GM23338 (cell line): ENCODE measurements at regions not wholly inside any gene's neighbourhood (a gene's known extent, or its start where the extent isn't known, plus 50 kb on each side); places are given as distances from the start of the nearest gene placed in this dataset.

Source experiments
- ATAC-seq: fragments of 200-7000 bp; cut with Tn5 transposase; 3 replicates; pipeline ENCODE4 v1.9.1; 2020
- DNase-seq: peaks from one replicate; pipeline ENCODE4 v3.0.0-alpha.2; 2015; ENCODE audit warnings: low spot score
- H2AFZ ChIP-seq: fragments of 200-600 bp; sonication (generic); 2 replicates; pipeline ENCODE4 v1.8.0; 2016; ENCODE audit warnings: antibody characterized with exemption, mild to moderate bottlenecking, moderate library complexity
- H3F3A ChIP-seq: fragments of 200-600 bp; sonication (generic); replicated peaks from 2 replicates; pipeline ENCODE4 v1.8.0; 2017; ENCODE audit warnings: antibody characterized with exemption, mixed run types, low read depth
- H3K27ac ChIP-seq: fragments of 200-600 bp; sonication (generic); 2 replicates; pipeline ENCODE4 v1.6.1; 2016; ENCODE audit warnings: low read depth
- H3K27me3 ChIP-seq: fragments of 200-600 bp; sonication (generic); 2 replicates; pipeline ENCODE4 v1.8.0; 2016; ENCODE audit warnings: mild to moderate bottlenecking, mixed run types, moderate library complexity; ENCODE audit not compliant: insufficient read depth
- H3K36me3 ChIP-seq: fragments of 200-600 bp; sonication (generic); 2 replicates; pipeline ENCODE4 v1.8.0; 2016; ENCODE audit warnings: mild to moderate bottlenecking; ENCODE audit not compliant: insufficient read depth
- H3K4me1 ChIP-seq: fragments of 200-600 bp; sonication (generic); 2 replicates; pipeline ENCODE4 v1.8.0; 2016; ENCODE audit warnings: mild to moderate bottlenecking, moderate library complexity; ENCODE audit not compliant: insufficient read depth
- H3K4me2 ChIP-seq: fragments of 200-600 bp; sonication (generic); 2 replicates; pipeline ENCODE4 v1.7.1; 2017; ENCODE audit warnings: mixed run types
- H3K4me3 ChIP-seq: fragments of 200-600 bp; sonication (generic); 2 replicates; pipeline ENCODE4 v1.6.1; 2016; ENCODE audit warnings: mixed run types
- H3K79me2 ChIP-seq: fragments of 200-600 bp; sonication (generic); replicated peaks from 2 replicates; pipeline ENCODE4 v1.8.0; 2017; ENCODE audit warnings: mild to moderate bottlenecking; ENCODE audit not compliant: insufficient read depth
- H3K9me2 ChIP-seq: fragments of 200-600 bp; sonication (generic); 2 replicates; pipeline ENCODE4 v1.8.0; 2017; ENCODE audit not compliant: insufficient read depth
- H4K20me1 ChIP-seq: fragments of 200-600 bp; sonication (generic); replicated peaks from 2 replicates; pipeline ENCODE4 v1.8.0; 2017; ENCODE audit warnings: mild to moderate bottlenecking; ENCODE audit not compliant: insufficient read depth
- H3K27ac Mint-ChIP-seq: 2 replicates; pipeline ENCODE4 v1.8.0; 2020; ENCODE audit warnings: inconsistent platforms, mild to moderate bottlenecking, moderate library complexity, mixed read lengths
- H3K27me3 Mint-ChIP-seq: 3 replicates; pipeline ENCODE4 v1.8.0; 2022; ENCODE audit warnings: low read depth, mild to moderate bottlenecking, moderate library complexity, mixed read lengths, inconsistent platforms; ENCODE audit not compliant: insufficient read depth, poor library complexity
- H3K36me3 Mint-ChIP-seq: 3 replicates; pipeline ENCODE4 v1.8.0; 2021; ENCODE audit warnings: low read depth, mild to moderate bottlenecking, inconsistent platforms, moderate library complexity, mixed read lengths
- H3K4me1 Mint-ChIP-seq: 3 replicates; pipeline ENCODE4 v1.8.0; 2020; ENCODE audit warnings: mild to moderate bottlenecking, inconsistent platforms, mixed read lengths
- H3K4me3 Mint-ChIP-seq: 3 replicates; pipeline ENCODE4 v1.8.0; 2021; ENCODE audit warnings: moderate library complexity, mild to moderate bottlenecking, inconsistent platforms, mixed read lengths
- H3K9me3 Mint-ChIP-seq: 3 replicates; pipeline ENCODE4 v1.8.0; 2020; ENCODE audit warnings: moderate library complexity, mild to moderate bottlenecking, inconsistent platforms, mixed read lengths
- EZH2 ChIP-seq: fragments of 200-600 bp; sonication (generic); IDR thresholded peaks from one replicate; pipeline ENCODE4 v1.8.0; 2017; ENCODE audit warnings: antibody characterized with exemption, mild to moderate bottlenecking, low read depth; ENCODE audit not compliant: unreplicated experiment
- NANOG ChIP-seq: IDR thresholded peaks from 2 replicates; pipeline ENCODE4 v1.6.1; 2016; ENCODE audit warnings: antibody characterized with exemption, borderline replicate concordance
- ZNF114 ChIP-seq: fragments of 250-450 bp; sonication (Bioruptor Pico); IDR thresholded peaks from 2 replicates; pipeline ENCODE4 v1.5.0; 2020; ENCODE audit warnings: mild to moderate bottlenecking, moderate library complexity
- TF ChIP-seq, protein P1 (sequence below): fragments of 250-450 bp; sonication (Bioruptor Pico); IDR thresholded peaks from 2 replicates; pipeline ENCODE4 v1.5.0; 2020; ENCODE audit warnings: mild to moderate bottlenecking, moderate library complexity
- TF ChIP-seq, protein P2 (sequence below), 2 experiments: fragments of 200-600 bp in 1 of 2; sonication (generic) in 1 of 2; conservative IDR thresholded peaks; 2 replicates each; pipeline versions ENCODE4 v1.5.1 to v1.6.1; 2016 to 2017; ENCODE audit warnings: antibody characterized with exemption in 2 of 2, low read depth in 2 of 2, mild to moderate bottlenecking in 2 of 2, moderate library complexity in 1 of 2
- TF ChIP-seq, protein P3 (sequence below): IDR thresholded peaks from 2 replicates; pipeline ENCODE4 v1.6.1; 2016; ENCODE audit warnings: antibody characterized with exemption

DNA sequence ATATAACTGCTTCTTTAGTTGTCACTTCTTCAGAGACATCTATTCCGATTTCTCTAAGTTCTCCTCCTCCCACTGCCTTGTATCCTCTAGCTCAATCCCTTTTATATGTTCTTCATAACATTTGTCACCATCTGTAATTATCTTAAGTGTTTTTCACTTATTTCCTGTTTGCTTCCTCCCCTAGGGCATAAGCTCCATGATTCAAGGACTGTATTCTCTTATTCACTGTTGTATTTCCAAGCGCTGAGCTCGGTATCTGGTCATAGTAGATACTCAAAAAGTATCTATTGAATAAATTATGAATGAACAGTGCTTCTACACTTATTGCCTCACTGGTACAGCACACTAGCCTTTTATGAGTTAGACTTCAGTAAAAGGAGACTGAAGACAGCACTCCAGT lies 109.0 kb upstream of the TMPO start:
- no peaks in the 10 kb centered on the region for H3K79me2 ChIP-seq
- H3F3A ChIP-seq: no peaks in the 10 kb centered on the region
- no peaks in the 10 kb centered on the region for H3K27me3 ChIP-seq
- H3K4me1 ChIP-seq: peaks cover 24% of the 10 kb centered on the region
- no peak overlapping the region for H3K4me2 ChIP-seq
- H3K27ac ChIP-seq: no peak overlapping the region
- ATAC-seq (no peak), DNase-seq (no peak)
- Mint-ChIP-seq H3K27me3 (no peaks in the 10 kb centered on the region), H3K9me3 (peaks cover 35% of the 10 kb centered on the region), H3K27ac (no peak overlapping the region), H3K4me1 (peaks cover 35% of the 10 kb centered on the region), H3K36me3 (peaks cover 19% of the 10 kb centered on the region), H3K4me3 (no peak overlapping the region)
- H2AFZ ChIP-seq: no peak overlapping the region
- peaks cover 30% of the 10 kb centered on the region for H3K9me2 ChIP-seq
- no peaks in the 10 kb centered on the region for H4K20me1 ChIP-seq
- H3K4me3 ChIP-seq: no peak overlapping the region
- no peaks in the 10 kb centered on the region for H3K36me3 ChIP-seq
- TF ChIP-seq, protein P1, sequence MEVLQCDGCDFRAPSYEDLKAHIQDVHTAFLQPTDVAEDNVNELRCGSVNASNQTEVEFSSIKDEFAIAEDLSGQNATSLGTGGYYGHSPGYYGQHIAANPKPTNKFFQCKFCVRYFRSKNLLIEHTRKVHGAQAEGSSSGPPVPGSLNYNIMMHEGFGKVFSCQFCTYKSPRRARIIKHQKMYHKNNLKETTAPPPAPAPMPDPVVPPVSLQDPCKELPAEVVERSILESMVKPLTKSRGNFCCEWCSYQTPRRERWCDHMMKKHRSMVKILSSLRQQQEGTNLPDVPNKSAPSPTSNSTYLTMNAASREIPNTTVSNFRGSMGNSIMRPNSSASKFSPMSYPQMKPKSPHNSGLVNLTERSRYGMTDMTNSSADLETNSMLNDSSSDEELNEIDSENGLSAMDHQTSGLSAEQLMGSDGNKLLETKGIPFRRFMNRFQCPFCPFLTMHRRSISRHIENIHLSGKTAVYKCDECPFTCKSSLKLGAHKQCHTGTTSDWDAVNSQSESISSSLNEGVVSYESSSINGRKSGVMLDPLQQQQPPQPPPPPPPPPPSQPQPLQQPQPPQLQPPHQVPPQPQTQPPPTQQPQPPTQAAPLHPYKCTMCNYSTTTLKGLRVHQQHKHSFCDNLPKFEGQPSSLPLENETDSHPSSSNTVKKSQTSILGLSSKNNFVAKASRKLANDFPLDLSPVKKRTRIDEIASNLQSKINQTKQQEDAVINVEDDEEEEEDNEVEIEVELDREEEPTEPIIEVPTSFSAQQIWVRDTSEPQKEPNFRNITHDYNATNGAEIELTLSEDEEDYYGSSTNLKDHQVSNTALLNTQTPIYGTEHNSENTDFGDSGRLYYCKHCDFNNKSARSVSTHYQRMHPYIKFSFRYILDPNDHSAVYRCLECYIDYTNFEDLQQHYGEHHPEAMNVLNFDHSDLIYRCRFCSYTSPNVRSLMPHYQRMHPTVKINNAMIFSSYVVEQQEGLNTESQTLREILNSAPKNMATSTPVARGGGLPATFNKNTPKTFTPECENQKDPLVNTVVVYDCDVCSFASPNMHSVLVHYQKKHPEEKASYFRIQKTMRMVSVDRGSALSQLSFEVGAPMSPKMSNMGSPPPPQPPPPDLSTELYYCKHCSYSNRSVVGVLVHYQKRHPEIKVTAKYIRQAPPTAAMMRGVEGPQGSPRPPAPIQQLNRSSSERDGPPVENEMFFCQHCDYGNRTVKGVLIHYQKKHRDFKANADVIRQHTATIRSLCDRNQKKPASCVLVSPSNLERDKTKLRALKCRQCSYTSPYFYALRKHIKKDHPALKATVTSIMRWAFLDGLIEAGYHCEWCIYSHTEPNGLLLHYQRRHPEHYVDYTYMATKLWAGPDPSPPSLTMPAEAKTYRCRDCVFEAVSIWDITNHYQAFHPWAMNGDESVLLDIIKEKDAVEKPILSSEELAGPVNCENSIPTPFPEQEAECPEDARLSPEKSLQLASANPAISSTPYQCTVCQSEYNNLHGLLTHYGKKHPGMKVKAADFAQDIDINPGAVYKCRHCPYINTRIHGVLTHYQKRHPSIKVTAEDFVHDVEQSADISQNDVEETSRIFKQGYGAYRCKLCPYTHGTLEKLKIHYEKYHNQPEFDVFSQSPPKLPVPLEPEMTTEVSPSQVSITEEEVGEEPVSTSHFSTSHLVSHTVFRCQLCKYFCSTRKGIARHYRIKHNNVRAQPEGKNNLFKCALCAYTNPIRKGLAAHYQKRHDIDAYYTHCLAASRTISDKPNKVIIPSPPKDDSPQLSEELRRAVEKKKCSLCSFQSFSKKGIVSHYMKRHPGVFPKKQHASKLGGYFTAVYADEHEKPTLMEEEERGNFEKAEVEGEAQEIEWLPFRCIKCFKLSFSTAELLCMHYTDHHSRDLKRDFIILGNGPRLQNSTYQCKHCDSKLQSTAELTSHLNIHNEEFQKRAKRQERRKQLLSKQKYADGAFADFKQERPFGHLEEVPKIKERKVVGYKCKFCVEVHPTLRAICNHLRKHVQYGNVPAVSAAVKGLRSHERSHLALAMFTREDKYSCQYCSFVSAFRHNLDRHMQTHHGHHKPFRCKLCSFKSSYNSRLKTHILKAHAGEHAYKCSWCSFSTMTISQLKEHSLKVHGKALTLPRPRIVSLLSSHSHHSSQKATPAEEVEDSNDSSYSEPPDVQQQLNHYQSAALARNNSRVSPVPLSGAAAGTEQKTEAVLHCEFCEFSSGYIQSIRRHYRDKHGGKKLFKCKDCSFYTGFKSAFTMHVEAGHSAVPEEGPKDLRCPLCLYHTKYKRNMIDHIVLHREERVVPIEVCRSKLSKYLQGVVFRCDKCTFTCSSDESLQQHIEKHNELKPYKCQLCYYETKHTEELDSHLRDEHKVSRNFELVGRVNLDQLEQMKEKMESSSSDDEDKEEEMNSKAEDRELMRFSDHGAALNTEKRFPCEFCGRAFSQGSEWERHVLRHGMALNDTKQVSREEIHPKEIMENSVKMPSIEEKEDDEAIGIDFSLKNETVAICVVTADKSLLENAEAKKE: no peak
- no peak for TF ChIP-seq NANOG
- TF ChIP-seq, protein P2, sequence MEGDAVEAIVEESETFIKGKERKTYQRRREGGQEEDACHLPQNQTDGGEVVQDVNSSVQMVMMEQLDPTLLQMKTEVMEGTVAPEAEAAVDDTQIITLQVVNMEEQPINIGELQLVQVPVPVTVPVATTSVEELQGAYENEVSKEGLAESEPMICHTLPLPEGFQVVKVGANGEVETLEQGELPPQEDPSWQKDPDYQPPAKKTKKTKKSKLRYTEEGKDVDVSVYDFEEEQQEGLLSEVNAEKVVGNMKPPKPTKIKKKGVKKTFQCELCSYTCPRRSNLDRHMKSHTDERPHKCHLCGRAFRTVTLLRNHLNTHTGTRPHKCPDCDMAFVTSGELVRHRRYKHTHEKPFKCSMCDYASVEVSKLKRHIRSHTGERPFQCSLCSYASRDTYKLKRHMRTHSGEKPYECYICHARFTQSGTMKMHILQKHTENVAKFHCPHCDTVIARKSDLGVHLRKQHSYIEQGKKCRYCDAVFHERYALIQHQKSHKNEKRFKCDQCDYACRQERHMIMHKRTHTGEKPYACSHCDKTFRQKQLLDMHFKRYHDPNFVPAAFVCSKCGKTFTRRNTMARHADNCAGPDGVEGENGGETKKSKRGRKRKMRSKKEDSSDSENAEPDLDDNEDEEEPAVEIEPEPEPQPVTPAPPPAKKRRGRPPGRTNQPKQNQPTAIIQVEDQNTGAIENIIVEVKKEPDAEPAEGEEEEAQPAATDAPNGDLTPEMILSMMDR (conservative IDR thresholded peaks at IDR 0.05; ENCODE audit: low read depth in 2 of 2): no peak
- TF ChIP-seq, protein P3, sequence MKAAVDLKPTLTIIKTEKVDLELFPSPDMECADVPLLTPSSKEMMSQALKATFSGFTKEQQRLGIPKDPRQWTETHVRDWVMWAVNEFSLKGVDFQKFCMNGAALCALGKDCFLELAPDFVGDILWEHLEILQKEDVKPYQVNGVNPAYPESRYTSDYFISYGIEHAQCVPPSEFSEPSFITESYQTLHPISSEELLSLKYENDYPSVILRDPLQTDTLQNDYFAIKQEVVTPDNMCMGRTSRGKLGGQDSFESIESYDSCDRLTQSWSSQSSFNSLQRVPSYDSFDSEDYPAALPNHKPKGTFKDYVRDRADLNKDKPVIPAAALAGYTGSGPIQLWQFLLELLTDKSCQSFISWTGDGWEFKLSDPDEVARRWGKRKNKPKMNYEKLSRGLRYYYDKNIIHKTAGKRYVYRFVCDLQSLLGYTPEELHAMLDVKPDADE: no peak
- no peak for TF ChIP-seq EZH2
- no peak for TF ChIP-seq ZNF114 (CRISPR knock-in tag)
